MM.1S (cell line): ENCODE measurements at regions not wholly inside any gene's neighbourhood (a gene's known extent, or its start where the extent isn't known, plus 50 kb on each side); places are given as distances from the start of the nearest gene placed in this dataset.
A peak's percentile ranks its signal among the peaks of the same experiment; 100 is the strongest.

Experiments used
- DNase-seq: peaks from one replicate; pipeline ENCODE4 v3.0.0-alpha.2; 2015
- H2AFZ ChIP-seq: fragments of 300-600 bp; sonication (generic); 2 replicates; pipeline ENCODE4 v1.6.0; 2016; ENCODE audit warnings: antibody characterized with exemption, low read length
- H3F3A ChIP-seq: fragments of 300-600 bp; sonication (generic); 2 replicates; pipeline ENCODE4 v1.6.1; 2016; ENCODE audit warnings: mild to moderate bottlenecking, antibody characterized with exemption, low read length, moderate library complexity, mixed read lengths; ENCODE audit not compliant: insufficient read depth
- H3K27ac ChIP-seq: fragments of 300-600 bp; sonication (generic); 2 replicates; pipeline ENCODE4 v1.5.1; 2016; ENCODE audit warnings: mild to moderate bottlenecking, low read length
- H3K27me3 ChIP-seq: fragments of 300-600 bp; sonication (generic); replicated peaks from 2 replicates; pipeline ENCODE4 v1.6.0; 2016; ENCODE audit warnings: low read length; ENCODE audit not compliant: insufficient read depth
- H3K36me3 ChIP-seq: fragments of 300-600 bp; sonication (generic); replicated peaks from 2 replicates; pipeline ENCODE4 v1.6.1; 2016; ENCODE audit warnings: mild to moderate bottlenecking, low read length, mixed read lengths; ENCODE audit not compliant: insufficient read depth
- H3K4me1 ChIP-seq: fragments of 300-600 bp; sonication (generic); 2 replicates; pipeline ENCODE4 v1.6.1; 2016; ENCODE audit warnings: low read length, mixed read lengths
- H3K4me2 ChIP-seq: fragments of 300-600 bp; sonication (generic); 2 replicates; pipeline ENCODE4 v1.6.0; 2016; ENCODE audit warnings: low read depth, low read length
- H3K4me3 ChIP-seq: fragments of 300-600 bp; sonication (generic); 2 replicates; pipeline ENCODE4 v1.5.1; 2016; ENCODE audit warnings: low read length, mixed read lengths
- H3K79me2 ChIP-seq: fragments of 300-600 bp; sonication (generic); 2 replicates; pipeline ENCODE4 v1.6.1; 2016; ENCODE audit warnings: mixed run types, low read length, mixed read lengths
- H3K9ac ChIP-seq: fragments of 300-600 bp; sonication (generic); 2 replicates; pipeline ENCODE4 v1.6.1; 2016; ENCODE audit warnings: low read length, mixed read lengths
- H3K9me2 ChIP-seq: fragments of 300-600 bp; sonication (generic); replicated peaks from 2 replicates; pipeline ENCODE4 v1.6.1; 2016; ENCODE audit warnings: mild to moderate bottlenecking, low read length, mixed read lengths; ENCODE audit not compliant: insufficient read depth
- H3K9me3 ChIP-seq: fragments of 300-600 bp; sonication (generic); replicated peaks from 2 replicates; pipeline ENCODE4 v1.6.1; 2016; ENCODE audit warnings: mild to moderate bottlenecking, low read length, mixed read lengths; ENCODE audit not compliant: insufficient read depth
- H4K20me1 ChIP-seq: fragments of 300-600 bp; sonication (generic); 2 replicates; pipeline ENCODE4 v1.6.1; 2016; ENCODE audit warnings: mild to moderate bottlenecking, low read length, moderate library complexity, mixed read lengths; ENCODE audit not compliant: insufficient read depth
- EZH2 ChIP-seq: fragments of 300-600 bp; sonication (generic); optimal IDR thresholded peaks from 2 replicates; pipeline ENCODE3; 2017; ENCODE audit warnings: low read depth, mild to moderate bottlenecking, antibody characterized with exemption, low read length, mixed read lengths
- EZH2phosphoT487 ChIP-seq: fragments of 300-600 bp; sonication (generic); IDR thresholded peaks from 2 replicates; pipeline ENCODE4 v1.6.1; 2018; ENCODE audit warnings: antibody characterized with exemption, low read length
- TF ChIP-seq, protein P1 (sequence below): fragments of 300-600 bp; sonication (generic); IDR thresholded peaks from 2 replicates; pipeline ENCODE4 v1.5.1; 2016; ENCODE audit warnings: antibody characterized with exemption, low read length, mixed read lengths

DNA sequence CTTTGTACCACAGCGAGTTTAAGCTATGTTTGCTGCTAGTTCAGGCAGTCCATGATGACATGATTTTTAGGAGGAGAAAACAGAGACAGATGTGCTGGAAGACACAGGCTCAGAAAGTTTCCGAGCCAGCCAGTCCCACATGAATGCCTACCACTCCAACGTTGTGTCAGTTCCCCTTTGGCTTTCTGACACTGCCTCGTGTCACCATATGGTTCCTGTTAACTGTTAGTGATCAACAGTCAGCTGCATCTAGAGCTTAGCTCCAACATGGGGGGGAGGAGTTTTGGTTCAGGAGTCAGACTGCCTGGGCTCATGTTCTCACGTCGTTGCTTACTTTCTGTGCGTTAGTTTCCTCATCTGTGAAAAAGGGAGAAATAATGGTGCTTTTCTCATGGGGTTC, 343.7 kb downstream of the MID1IP1 start:
- no peaks in the 10 kb centered on the region for H4K20me1 ChIP-seq
- H3K36me3 ChIP-seq: no peaks in the 10 kb centered on the region
- H2AFZ ChIP-seq: no peak overlapping the region
- no peak overlapping the region for H3K9ac ChIP-seq
- H3K4me2 ChIP-seq: no peak overlapping the region
- H3K9me3 ChIP-seq: no peaks in the 10 kb centered on the region
- peaks cover 29% of the 10 kb centered on the region for H3K4me1 ChIP-seq
- H3K79me2 ChIP-seq: no peaks in the 10 kb centered on the region
- H3K27ac ChIP-seq: no peak overlapping the region
- TF ChIP-seq EZH2 (no peak), EZH2phosphoT487 (no peak)
- TF ChIP-seq, protein P1, sequence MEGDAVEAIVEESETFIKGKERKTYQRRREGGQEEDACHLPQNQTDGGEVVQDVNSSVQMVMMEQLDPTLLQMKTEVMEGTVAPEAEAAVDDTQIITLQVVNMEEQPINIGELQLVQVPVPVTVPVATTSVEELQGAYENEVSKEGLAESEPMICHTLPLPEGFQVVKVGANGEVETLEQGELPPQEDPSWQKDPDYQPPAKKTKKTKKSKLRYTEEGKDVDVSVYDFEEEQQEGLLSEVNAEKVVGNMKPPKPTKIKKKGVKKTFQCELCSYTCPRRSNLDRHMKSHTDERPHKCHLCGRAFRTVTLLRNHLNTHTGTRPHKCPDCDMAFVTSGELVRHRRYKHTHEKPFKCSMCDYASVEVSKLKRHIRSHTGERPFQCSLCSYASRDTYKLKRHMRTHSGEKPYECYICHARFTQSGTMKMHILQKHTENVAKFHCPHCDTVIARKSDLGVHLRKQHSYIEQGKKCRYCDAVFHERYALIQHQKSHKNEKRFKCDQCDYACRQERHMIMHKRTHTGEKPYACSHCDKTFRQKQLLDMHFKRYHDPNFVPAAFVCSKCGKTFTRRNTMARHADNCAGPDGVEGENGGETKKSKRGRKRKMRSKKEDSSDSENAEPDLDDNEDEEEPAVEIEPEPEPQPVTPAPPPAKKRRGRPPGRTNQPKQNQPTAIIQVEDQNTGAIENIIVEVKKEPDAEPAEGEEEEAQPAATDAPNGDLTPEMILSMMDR: no peak
- no peak overlapping the region for H3K4me3 ChIP-seq
- no peaks in the 10 kb centered on the region for H3F3A ChIP-seq
- H3K9me2 ChIP-seq: no peaks in the 10 kb centered on the region
- no peaks in the 10 kb centered on the region for H3K27me3 ChIP-seq
- DNase-seq: no peak

DNA sequence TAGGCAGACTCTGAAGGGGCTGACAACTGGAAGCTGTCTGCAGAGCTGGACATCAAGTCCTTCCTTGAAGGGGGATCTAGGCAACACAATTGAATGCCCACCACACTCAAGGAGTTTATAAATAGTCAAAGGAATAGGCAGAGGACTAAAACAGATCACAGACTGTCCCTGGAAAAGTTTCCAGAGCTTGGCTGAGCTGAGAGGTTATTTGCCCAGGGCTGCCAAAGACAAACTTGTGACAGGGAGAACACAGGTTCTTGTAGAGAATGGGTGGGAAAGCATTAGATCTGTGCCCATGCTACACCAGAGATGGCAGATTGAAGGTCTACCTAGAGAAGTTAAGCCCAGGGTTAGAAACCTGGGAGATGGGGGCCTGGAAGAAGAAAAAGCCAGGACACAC, 344.6 kb downstream of the MID1IP1 start:
- no peaks in the 10 kb centered on the region for H3K79me2 ChIP-seq

DNA sequence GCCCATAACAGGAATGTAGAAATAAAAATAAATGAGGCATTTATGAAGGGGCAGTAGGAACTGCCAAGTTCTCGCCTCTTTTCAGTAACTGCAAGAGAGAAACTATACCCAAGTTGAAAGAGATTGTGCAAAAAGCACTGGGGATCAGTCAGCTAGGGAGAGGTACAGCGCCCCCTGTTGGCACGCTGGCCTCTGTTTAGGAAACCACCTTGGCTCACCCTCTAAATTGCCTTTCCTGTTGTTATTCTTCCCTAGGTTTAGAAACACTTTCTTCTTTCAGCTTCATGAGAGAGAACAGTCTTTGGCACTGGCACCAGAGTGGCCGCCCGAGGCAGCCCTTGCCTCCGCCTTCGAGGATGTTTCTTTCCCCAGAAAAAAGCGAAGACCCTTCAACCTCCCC, 348.5 kb downstream of the MID1IP1 start:
- DNase-seq: no peak
- no peak for TF ChIP-seq EZH2
- TF ChIP-seq, protein P1: peak; percentile 54
- H3K27ac ChIP-seq: no peak overlapping the region

More for the DNA sequence above, 344.6 kb downstream of the MID1IP1 start:
- Histone ChIP-seq H4K20me1 (no peaks in the 10 kb centered on the region), H3K4me3 (no peak overlapping the region), H3K4me1 (peaks cover 29% of the 10 kb centered on the region), H3K9me2 (no peaks in the 10 kb centered on the region), H2AFZ (no peak overlapping the region), H3K9me3 (no peaks in the 10 kb centered on the region), H3K36me3 (no peaks in the 10 kb centered on the region), H3K27ac (no peak overlapping the region), H3K27me3 (no peaks in the 10 kb centered on the region), H3F3A (no peaks in the 10 kb centered on the region), H3K4me2 (no peak overlapping the region), H3K9ac (no peak overlapping the region)
- TF ChIP-seq EZH2 (no peak), EZH2phosphoT487 (no peak)
- TF ChIP-seq, protein P1: no peak
- DNase-seq: no peak

DNA sequence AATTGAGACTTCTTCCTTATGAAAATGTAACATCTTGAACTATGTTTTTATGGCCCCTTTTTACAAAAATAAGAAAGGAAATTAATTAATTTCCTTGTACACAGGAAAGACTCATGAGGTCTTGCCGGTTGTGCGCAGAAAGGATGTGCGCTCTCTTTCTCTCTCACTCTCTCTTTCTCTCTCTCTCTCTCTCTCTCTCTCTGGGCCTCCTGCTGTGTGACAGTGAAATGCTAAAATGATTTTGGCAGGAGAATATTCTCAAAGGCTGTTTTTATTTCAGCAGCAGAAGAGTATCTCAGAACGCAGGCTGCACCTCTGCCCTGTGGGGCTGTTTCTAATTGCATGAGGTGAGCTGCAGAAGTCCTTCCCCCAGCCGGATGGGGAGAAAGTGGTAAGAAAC, 349.0 kb downstream of the MID1IP1 start:
- Histone ChIP-seq H3K79me2 (no peaks in the 10 kb centered on the region), H3F3A (no peaks in the 10 kb centered on the region), H3K4me1 (peaks cover 21% of the 10 kb centered on the region), H2AFZ (no peak overlapping the region), H3K9me3 (no peaks in the 10 kb centered on the region), H3K4me3 (no peak overlapping the region), H3K9ac (no peak overlapping the region), H3K27me3 (no peaks in the 10 kb centered on the region), H3K9me2 (no peaks in the 10 kb centered on the region), H3K36me3 (no peaks in the 10 kb centered on the region), H3K4me2 (no peak overlapping the region), H4K20me1 (no peaks in the 10 kb centered on the region), H3K27ac (no peak overlapping the region)
- no peak for TF ChIP-seq EZH2phosphoT487
- TF ChIP-seq, protein P1: no peak
- TF ChIP-seq EZH2: no peak
- no peak for DNase-seq

More for the DNA sequence above, 348.5 kb downstream of the MID1IP1 start:
- H3K4me3 ChIP-seq: no peak overlapping the region
- no peaks in the 10 kb centered on the region for H3K27me3 ChIP-seq
- H3K9me2 ChIP-seq: no peaks in the 10 kb centered on the region
- no peaks in the 10 kb centered on the region for H3K79me2 ChIP-seq
- H3K36me3 ChIP-seq: no peaks in the 10 kb centered on the region
- no peak overlapping the region for H2AFZ ChIP-seq
- H3F3A ChIP-seq: no peaks in the 10 kb centered on the region
- H3K4me2 ChIP-seq: no peak overlapping the region
- H3K4me1 ChIP-seq: peaks cover 22% of the 10 kb centered on the region
- no peaks in the 10 kb centered on the region for H4K20me1 ChIP-seq
- no peak overlapping the region for H3K9ac ChIP-seq
- H3K9me3 ChIP-seq: no peaks in the 10 kb centered on the region
